ENCODE measurements at regions not wholly inside any gene's neighbourhood (a gene's known extent, or its start where the extent isn't known, plus 50 kb on each side); places are given as distances from the start of the nearest gene placed in this dataset.
A peak's percentile ranks its signal among the peaks of the same experiment; 100 is the strongest.

- no peak overlapping the region for H3K27ac ChIP-seq (replicated peaks)
Measured at GRCh38 chrX:111007238-111007637, 88.8 kb upstream of the PAK3 start.

GRCh38 chrX:111006116-111006515 is 89.9 kb upstream of the PAK3 start:
- H3K4me3 ChIP-seq: no peak overlapping the region
- intact Hi-C loops (cut with micrococcal nuclease): no loop called here
- H3K27ac ChIP-seq (replicated peaks): no peak overlapping the region
- no peaks in the 10 kb centered on the region for H3K27me3 ChIP-seq (ENCODE audit: low read depth)
- no peaks in the 10 kb centered on the region for H3K4me1 ChIP-seq
- TF ChIP-seq CTCF (IDR thresholded peaks at IDR 0.05; ENCODE audit: borderline replicate concordance): no peak
- no peaks in the 10 kb centered on the region for H3K36me3 ChIP-seq
- no peaks in the 10 kb centered on the region for H3K9me3 ChIP-seq (replicated peaks)
- no peak for DNase-seq

More at GRCh38 chrX:111007238-111007637, 88.8 kb upstream of the PAK3 start:
- Histone ChIP-seq H3K36me3 (no peaks in the 10 kb centered on the region), H3K9me3 (replicated peaks) (no peaks in the 10 kb centered on the region), H3K4me3 (no peak overlapping the region), H3K4me1 (no peaks in the 10 kb centered on the region), H3K27me3 (ENCODE audit: low read depth) (no peaks in the 10 kb centered on the region)
- DNase-seq: no peak
- intact Hi-C loops (cut with micrococcal nuclease): no loop called here
- no peak for TF ChIP-seq CTCF (IDR thresholded peaks at IDR 0.05; ENCODE audit: borderline replicate concordance)

- H3K27ac ChIP-seq (replicated peaks): no peak overlapping the region
- TF ChIP-seq CTCF (IDR thresholded peaks at IDR 0.05; ENCODE audit: borderline replicate concordance): no peak
- H3K4me1 ChIP-seq: no peaks in the 10 kb centered on the region
- intact Hi-C loops (cut with micrococcal nuclease): no loop called here
- no peaks in the 10 kb centered on the region for H3K27me3 ChIP-seq (ENCODE audit: low read depth)
- no peaks in the 10 kb centered on the region for H3K36me3 ChIP-seq
- H3K9me3 ChIP-seq (replicated peaks): no peaks in the 10 kb centered on the region
- no peak for DNase-seq
- H3K4me3 ChIP-seq: no peak overlapping the region
Measured at GRCh38 chrX:111005166-111005565, 90.8 kb upstream of the PAK3 start.

GRCh38 chrX:111003118-111003517 is 92.9 kb upstream of the PAK3 start:
- intact Hi-C loops (cut with micrococcal nuclease): no loop called here
- no peak for DNase-seq
- no peaks in the 10 kb centered on the region for H3K27me3 ChIP-seq (ENCODE audit: low read depth)
- H3K9me3 ChIP-seq (replicated peaks): no peaks in the 10 kb centered on the region
- no peaks in the 10 kb centered on the region for H3K36me3 ChIP-seq
- no peak overlapping the region for H3K27ac ChIP-seq (replicated peaks)
- no peak overlapping the region for H3K4me3 ChIP-seq
- TF ChIP-seq CTCF (IDR thresholded peaks at IDR 0.05; ENCODE audit: borderline replicate concordance): no peak
- H3K4me1 ChIP-seq: no peaks in the 10 kb centered on the region

GRCh38 chrX:110992611-110993010 is 103.4 kb upstream of the PAK3 start:
- no peak for DNase-seq
- Histone ChIP-seq H3K4me3 (no peak overlapping the region), H3K36me3 (no peaks in the 10 kb centered on the region), H3K4me1 (no peaks in the 10 kb centered on the region), H3K27ac (replicated peaks) (no peak overlapping the region), H3K27me3 (ENCODE audit: low read depth) (no peaks in the 10 kb centered on the region), H3K9me3 (replicated peaks) (no peaks in the 10 kb centered on the region)
- intact Hi-C loops (cut with micrococcal nuclease): no loop called here
- TF ChIP-seq CTCF (IDR thresholded peaks at IDR 0.05; ENCODE audit: borderline replicate concordance): peak; percentile 31

- intact Hi-C loops (cut with micrococcal nuclease): no loop called here
- no peak for DNase-seq
- Histone ChIP-seq H3K4me3 (no peak overlapping the region), H3K9me3 (replicated peaks) (no peaks in the 10 kb centered on the region), H3K36me3 (no peaks in the 10 kb centered on the region), H3K27me3 (ENCODE audit: low read depth) (no peaks in the 10 kb centered on the region), H3K4me1 (no peaks in the 10 kb centered on the region), H3K27ac (replicated peaks) (no peak overlapping the region)
- TF ChIP-seq CTCF (IDR thresholded peaks at IDR 0.05; ENCODE audit: borderline replicate concordance): no peak
Measured at GRCh38 chrX:110989869-110990268, 106.1 kb upstream of the PAK3 start.
